Tibial nerve (tissue), 4 donors: ENCODE measurements at regions not wholly inside any gene's neighbourhood (a gene's known extent, or its start where the extent isn't known, plus 50 kb on each side); places are given as distances from the start of the nearest gene placed in this dataset.

ENCODE experiments used
- EP300 ChIP-seq, 2 donors: sonication (generic); formaldehyde crosslinking; IDR thresholded peaks; one replicate each; pipeline ENCODE4 v1.6.1; 2017; ENCODE audit warnings: antibody characterized with exemption in 2 of 2, mild to moderate bottlenecking in 1 of 2
- TF ChIP-seq, protein P1 (sequence below), 5 experiments: fragments of 200-600 bp in 3 of 5; fragments of 450-650 bp in 2 of 5; sonication (generic) in 3 of 5; IDR thresholded peaks; one replicate each; pipeline ENCODE4 v1.5.1; 2016 to 2019; ENCODE audit warnings: antibody characterized with exemption in 5 of 5, mild to moderate bottlenecking in 3 of 5, moderate library complexity in 2 of 5

DNA sequence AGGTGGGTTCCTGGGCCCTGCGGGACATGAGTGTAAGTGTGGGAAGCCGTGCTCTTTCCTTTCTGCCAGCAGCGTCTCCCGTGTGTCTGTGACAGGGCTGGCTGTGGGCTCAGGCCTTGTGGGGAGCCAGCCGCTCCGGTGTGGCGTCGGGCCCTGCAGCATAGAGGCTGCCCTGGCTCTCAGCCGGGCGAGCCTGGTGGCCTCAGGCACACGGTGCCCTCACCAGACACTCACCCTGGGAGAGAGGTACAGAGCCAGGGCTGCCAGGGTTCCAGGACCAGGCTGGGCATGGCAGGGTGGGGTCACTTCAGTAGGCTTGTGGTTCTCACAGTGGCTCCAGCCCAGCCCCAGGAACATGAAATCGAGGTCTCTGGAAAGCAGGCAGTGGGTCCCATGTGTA lies 324.8 kb downstream of the TEX29 start:
- TF ChIP-seq, protein P1, sequence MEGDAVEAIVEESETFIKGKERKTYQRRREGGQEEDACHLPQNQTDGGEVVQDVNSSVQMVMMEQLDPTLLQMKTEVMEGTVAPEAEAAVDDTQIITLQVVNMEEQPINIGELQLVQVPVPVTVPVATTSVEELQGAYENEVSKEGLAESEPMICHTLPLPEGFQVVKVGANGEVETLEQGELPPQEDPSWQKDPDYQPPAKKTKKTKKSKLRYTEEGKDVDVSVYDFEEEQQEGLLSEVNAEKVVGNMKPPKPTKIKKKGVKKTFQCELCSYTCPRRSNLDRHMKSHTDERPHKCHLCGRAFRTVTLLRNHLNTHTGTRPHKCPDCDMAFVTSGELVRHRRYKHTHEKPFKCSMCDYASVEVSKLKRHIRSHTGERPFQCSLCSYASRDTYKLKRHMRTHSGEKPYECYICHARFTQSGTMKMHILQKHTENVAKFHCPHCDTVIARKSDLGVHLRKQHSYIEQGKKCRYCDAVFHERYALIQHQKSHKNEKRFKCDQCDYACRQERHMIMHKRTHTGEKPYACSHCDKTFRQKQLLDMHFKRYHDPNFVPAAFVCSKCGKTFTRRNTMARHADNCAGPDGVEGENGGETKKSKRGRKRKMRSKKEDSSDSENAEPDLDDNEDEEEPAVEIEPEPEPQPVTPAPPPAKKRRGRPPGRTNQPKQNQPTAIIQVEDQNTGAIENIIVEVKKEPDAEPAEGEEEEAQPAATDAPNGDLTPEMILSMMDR (IDR thresholded peaks at IDR 0.05): no peak
- TF ChIP-seq EP300 (IDR thresholded peaks at IDR 0.05): no peak
